ENCODE measurements at regions not wholly inside any gene's neighbourhood (a gene's known extent, or its start where the extent isn't known, plus 50 kb on each side); places are given as distances from the start of the nearest gene placed in this dataset.

DNA sequence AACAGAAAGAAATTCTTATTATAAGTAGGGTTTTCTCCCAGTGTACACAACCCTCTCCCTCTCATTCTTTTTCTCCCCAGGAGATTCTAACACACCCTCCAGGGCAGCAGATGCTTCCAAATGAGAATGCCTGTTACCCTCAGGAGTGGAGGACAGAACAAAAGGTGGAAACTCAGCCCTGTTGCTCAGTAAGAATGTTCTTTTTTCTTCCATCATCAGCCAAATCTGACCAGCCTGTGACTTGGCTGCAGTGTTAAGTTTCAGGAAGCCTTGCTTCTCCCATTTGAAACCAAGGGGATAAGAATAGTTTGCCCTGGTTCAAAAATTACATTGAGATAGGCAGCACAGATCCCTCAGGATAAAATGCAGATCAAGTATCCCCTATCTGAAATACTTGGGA lies 77.5 kb upstream of the EEPD1 start:
- H3K4me3 ChIP-seq (replicated peaks; ENCODE audit: low read depth, low read length): no peak overlapping the region
- DNase-seq (ENCODE audit: extremely low read depth, low read depth): no peak
- TF ChIP-seq, protein P1, sequence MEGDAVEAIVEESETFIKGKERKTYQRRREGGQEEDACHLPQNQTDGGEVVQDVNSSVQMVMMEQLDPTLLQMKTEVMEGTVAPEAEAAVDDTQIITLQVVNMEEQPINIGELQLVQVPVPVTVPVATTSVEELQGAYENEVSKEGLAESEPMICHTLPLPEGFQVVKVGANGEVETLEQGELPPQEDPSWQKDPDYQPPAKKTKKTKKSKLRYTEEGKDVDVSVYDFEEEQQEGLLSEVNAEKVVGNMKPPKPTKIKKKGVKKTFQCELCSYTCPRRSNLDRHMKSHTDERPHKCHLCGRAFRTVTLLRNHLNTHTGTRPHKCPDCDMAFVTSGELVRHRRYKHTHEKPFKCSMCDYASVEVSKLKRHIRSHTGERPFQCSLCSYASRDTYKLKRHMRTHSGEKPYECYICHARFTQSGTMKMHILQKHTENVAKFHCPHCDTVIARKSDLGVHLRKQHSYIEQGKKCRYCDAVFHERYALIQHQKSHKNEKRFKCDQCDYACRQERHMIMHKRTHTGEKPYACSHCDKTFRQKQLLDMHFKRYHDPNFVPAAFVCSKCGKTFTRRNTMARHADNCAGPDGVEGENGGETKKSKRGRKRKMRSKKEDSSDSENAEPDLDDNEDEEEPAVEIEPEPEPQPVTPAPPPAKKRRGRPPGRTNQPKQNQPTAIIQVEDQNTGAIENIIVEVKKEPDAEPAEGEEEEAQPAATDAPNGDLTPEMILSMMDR (IDR thresholded peaks at IDR 0.05; ENCODE audit: low read depth, low read length, missing control alignments): no peak

DNA sequence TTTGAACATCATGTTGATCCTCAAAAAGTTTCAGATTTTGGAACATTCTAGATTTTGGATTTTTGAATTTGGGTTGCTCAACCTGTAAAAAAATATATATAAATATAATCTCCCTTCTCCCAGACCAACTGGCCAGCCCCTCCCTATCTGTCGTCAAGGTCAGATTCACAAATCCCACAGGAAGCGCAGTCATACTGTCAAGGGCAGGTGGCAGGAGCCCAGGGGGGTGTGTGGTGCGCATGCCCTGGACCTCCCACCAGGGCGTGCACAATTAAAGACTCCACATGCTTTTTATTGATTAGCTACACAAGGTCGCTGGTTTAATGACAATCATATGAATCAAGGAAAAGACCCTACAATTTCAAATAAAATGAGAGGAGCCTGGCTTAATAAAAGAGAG lies 77.0 kb upstream of the EEPD1 start:
- TF ChIP-seq, protein P1 (IDR thresholded peaks at IDR 0.05; ENCODE audit: low read depth, low read length, missing control alignments): no peak
- DNase-seq (ENCODE audit: extremely low read depth, low read depth): no peak
- no peak overlapping the region for H3K4me3 ChIP-seq (replicated peaks; ENCODE audit: low read depth, low read length)

DNA sequence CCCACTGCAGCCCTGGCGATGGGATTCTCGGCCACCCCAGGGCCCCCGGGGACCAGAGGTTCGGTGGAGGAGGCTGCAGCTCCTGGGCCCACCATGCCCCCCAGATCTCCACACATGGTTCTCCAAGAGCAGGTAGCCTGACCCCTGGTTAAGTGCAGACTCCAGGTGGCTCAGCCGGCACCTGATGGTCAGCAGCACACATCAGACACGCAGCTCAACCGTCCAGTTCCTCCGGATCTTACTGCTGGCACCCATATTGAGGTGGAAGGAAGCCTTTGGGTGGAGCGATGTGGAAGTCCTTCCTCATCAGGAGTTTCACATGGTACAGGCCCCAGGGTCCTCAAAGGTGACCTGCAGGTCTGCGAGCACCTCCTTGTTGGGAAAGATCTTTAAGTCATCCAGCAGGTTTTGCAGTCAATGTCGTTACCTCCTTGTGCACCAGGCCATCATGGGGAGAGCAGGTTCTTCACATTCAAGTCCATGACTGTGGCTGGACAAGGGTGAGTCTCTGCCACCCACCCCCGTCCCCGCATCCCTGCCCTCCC lies 74.2 kb upstream of the EEPD1 start:
- H3K4me3 ChIP-seq (replicated peaks; ENCODE audit: low read depth, low read length): no peak overlapping the region
- TF ChIP-seq, protein P1 (IDR thresholded peaks at IDR 0.05; ENCODE audit: low read depth, low read length, missing control alignments): no peak
- DNase-seq (ENCODE audit: extremely low read depth, low read depth): no peak

DNA sequence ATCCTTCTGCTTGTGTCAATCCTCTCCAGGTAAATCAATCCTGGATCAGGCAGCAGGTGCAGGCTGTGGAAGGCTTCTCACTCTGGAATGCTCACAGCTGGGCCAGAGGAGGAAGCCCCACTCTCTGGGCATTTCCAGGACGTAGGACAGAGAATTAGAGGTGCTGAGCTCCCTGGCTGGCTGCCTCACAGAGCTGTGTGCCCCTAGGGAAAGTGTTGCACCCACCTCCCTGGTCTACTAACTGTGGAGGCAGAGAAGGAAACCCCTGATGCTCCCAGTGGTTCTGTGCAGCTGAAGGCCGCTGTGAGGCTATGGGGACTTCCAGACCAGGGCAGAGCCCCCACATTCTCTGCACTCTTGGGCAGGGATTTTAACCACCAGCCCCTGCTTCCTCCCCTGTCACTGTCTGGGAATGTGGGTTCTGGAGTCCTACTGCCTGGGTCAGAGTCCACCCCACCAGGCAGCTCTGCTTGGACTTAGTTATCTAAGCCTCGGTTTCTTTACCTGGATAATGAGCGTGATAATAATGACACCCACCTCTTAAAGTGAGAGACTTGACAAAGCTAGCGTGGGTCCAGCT lies 73.5 kb upstream of the EEPD1 start:
- no peak overlapping the region for H3K4me3 ChIP-seq (replicated peaks; ENCODE audit: low read depth, low read length)
- no peak for DNase-seq (ENCODE audit: extremely low read depth, low read depth)
- TF ChIP-seq, protein P1 (IDR thresholded peaks at IDR 0.05; ENCODE audit: low read depth, low read length, missing control alignments): no peak

DNA sequence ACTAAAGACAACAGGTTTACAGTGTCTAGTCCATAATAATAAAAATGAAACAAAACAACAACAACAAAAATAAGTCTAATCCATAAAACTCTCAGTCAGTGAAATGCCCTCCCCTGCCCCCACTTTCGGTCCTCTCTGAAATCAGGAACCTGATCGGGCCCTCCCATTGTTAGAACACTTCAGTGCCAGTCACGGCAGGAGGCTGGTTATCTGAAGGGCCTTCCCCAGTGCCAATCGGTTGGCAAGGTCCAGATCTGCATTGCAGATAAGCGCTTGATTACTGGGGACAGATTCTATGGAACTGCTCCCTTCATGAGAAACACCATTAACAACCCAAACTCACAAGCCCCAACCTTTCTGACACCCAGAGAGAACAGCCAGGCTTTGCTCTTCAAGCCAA lies 72.2 kb upstream of the EEPD1 start:
- TF ChIP-seq, protein P1 (IDR thresholded peaks at IDR 0.05; ENCODE audit: low read depth, low read length, missing control alignments): no peak
- H3K4me3 ChIP-seq (replicated peaks; ENCODE audit: low read depth, low read length): no peak overlapping the region
- DNase-seq (ENCODE audit: extremely low read depth, low read depth): no peak

DNA sequence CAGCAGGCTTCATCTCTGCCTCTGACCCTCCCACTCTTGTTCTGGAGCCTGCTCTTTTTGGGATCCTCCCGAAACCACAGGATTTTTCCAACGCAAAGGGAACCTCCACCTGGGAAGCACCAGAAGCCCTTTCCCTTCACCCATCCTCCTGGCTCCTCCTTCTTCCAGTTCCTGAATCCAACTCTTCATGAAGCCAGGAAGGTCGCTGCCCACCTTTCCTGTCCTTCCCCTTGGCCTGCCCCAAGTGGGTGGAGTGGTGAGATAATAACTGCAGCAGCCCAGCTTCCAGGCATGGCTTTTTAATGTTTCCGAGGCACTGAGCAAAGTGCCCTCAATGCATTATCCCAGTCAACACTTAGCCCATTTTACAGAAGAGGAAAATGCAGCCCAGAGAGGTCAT lies 70.8 kb upstream of the EEPD1 start:
- DNase-seq (ENCODE audit: extremely low read depth, low read depth): no peak
- TF ChIP-seq, protein P1 (IDR thresholded peaks at IDR 0.05; ENCODE audit: low read depth, low read length, missing control alignments): no peak

DNA sequence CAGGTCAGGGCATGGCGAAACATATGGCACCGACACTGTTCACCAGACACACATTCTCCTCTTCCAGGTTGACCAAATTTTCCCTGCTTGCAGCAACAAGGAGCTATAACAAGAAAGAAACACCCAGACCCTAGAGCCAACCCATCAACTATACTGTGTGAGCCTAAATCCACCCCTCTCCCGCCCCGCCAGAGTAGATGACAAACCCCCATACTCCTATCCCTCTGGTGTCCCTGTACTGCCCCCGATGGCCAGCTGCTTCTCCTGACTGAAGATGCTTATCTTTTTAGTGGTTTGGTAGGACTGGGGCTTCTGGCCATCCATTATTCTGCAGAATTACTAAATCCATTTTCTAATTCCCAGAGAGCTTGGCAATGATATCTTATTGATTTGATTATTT lies 70.1 kb upstream of the EEPD1 start:
- H3K4me3 ChIP-seq (replicated peaks; ENCODE audit: low read depth, low read length): no peak overlapping the region
- TF ChIP-seq, protein P1 (IDR thresholded peaks at IDR 0.05; ENCODE audit: low read depth, low read length, missing control alignments): no peak
- DNase-seq (ENCODE audit: extremely low read depth, low read depth): no peak

More for the DNA sequence above, 70.8 kb upstream of the EEPD1 start:
- H3K4me3 ChIP-seq (replicated peaks; ENCODE audit: low read depth, low read length): no peak overlapping the region

Data from HFF-Myc (cell line).